ENCODE measurements at regions not wholly inside any gene's neighbourhood (a gene's known extent, or its start where the extent isn't known, plus 50 kb on each side); places are given as distances from the start of the nearest gene placed in this dataset.

DNA sequence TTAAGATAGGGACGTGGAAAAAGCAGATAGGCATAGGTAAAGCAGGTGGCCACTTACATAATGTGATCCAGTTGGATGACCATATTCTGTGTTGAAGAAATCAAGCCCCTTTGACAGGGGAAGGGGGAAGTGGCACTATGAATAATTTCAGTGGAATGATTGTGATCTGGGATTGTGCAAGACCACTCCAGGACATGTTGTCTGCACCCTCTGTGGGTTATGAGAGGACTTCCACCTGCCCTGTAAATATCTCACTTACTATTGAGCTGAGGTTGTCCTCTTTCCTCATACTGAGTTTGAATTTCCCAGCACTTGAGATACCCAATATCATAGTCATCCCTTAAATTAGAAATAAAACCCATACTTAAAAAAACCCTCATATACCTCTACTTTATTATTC is 220.7 kb downstream of the IRS1 start:
- Histone ChIP-seq H3K9ac (ENCODE audit: low read length) (no peak overlapping the region), H3K36me3 (ENCODE audit: control insufficient read depth, insufficient read depth, low read length, severe bottlenecking) (no peaks in the 10 kb centered on the region), H3K9me3 (ENCODE audit: control insufficient read depth, low read length) (no peaks in the 10 kb centered on the region), H3K4me3 (ENCODE audit: low read length) (no peak overlapping the region), H3K4me1 (ENCODE audit: control insufficient read depth, insufficient read depth, low read length) (peaks cover 16% of the 10 kb centered on the region), H3K27me3 (replicated peaks; ENCODE audit: control insufficient read depth, insufficient read depth, low read length) (no peaks in the 10 kb centered on the region)
- DNase-seq (ENCODE audit: low read depth) = peak; percentile 59

DNA sequence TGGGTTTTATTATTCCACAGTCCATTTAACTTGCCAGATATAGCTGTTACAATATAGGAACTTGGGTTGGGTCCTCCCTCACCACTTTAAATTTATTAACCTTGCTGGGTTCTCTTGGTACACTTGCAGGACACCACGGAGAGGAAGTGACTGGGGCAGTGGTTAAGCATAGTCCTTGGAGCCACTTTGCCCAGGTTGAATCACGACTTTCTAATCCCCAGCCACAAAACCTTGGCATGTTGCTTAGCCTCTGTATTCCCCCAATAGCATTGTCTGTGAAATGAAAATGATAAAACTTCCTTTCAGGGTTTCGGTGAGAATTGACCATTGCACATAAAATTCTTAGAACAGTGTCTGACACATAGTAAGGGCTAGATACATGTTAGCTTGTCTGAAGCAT is 221.2 kb downstream of the IRS1 start:
- DNase-seq (ENCODE audit: low read depth) = no peak
- Histone ChIP-seq H3K9me3 (ENCODE audit: control insufficient read depth, low read length) (no peaks in the 10 kb centered on the region), H3K27me3 (replicated peaks; ENCODE audit: control insufficient read depth, insufficient read depth, low read length) (no peaks in the 10 kb centered on the region), H3K36me3 (ENCODE audit: control insufficient read depth, insufficient read depth, low read length, severe bottlenecking) (no peaks in the 10 kb centered on the region), H3K9ac (ENCODE audit: low read length) (no peak overlapping the region), H3K4me3 (ENCODE audit: low read length) (no peak overlapping the region), H3K4me1 (ENCODE audit: control insufficient read depth, insufficient read depth, low read length) (peaks cover 11% of the 10 kb centered on the region)

DNA sequence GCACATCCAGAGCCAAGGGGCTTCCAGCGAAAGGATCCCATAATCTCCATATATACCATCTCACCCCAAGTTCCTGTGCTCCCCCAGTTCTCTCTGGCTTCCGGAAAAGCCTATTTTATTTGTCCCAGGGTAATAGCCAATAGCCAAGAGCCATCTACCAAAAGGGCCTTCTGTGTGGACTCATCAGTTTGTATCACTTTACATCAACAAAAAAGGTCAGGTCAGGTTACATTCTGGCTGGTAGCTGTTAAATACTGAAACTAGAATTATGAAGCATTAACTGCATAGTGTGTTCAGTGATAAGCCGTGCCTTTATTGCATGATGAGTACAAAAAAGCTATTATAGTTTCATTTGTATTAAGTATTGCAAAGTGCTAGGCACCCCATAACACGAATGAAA is 223.7 kb downstream of the IRS1 start:
- Histone ChIP-seq H3K36me3 (ENCODE audit: control insufficient read depth, insufficient read depth, low read length, severe bottlenecking) (no peaks in the 10 kb centered on the region), H3K4me3 (ENCODE audit: low read length) (no peak overlapping the region), H3K9me3 (ENCODE audit: control insufficient read depth, low read length) (no peaks in the 10 kb centered on the region), H3K27me3 (replicated peaks; ENCODE audit: control insufficient read depth, insufficient read depth, low read length) (no peaks in the 10 kb centered on the region), H3K4me1 (ENCODE audit: control insufficient read depth, insufficient read depth, low read length) (peaks cover 6% of the 10 kb centered on the region), H3K9ac (ENCODE audit: low read length) (no peak overlapping the region)
- no peak for DNase-seq (ENCODE audit: low read depth)

DNA sequence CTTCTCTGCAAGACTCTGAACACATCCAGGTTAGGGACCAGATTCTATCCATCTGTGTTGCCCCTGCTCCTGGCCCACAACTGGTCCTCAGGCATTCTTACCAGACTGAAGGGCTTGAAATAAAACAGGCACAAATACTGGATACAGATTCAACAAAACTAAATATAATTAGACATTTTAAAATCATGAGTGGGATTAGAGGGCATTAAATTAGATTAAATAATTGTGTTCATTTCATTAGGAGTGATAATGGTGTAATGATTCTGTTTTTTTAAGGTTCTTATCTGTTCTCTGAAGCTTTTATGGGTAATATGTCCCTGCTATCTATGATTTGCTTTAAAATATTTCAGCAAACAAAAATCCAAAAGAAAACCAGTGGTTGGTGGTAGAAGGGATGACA is 226.5 kb downstream of the IRS1 start:
- no peak for DNase-seq (ENCODE audit: low read depth)
- Histone ChIP-seq H3K4me1 (ENCODE audit: control insufficient read depth, insufficient read depth, low read length) (no peaks in the 10 kb centered on the region), H3K4me3 (ENCODE audit: low read length) (no peak overlapping the region), H3K9me3 (ENCODE audit: control insufficient read depth, low read length) (no peaks in the 10 kb centered on the region), H3K9ac (ENCODE audit: low read length) (no peak overlapping the region), H3K36me3 (ENCODE audit: control insufficient read depth, insufficient read depth, low read length, severe bottlenecking) (no peaks in the 10 kb centered on the region), H3K27me3 (replicated peaks; ENCODE audit: control insufficient read depth, insufficient read depth, low read length) (no peaks in the 10 kb centered on the region)

DNA sequence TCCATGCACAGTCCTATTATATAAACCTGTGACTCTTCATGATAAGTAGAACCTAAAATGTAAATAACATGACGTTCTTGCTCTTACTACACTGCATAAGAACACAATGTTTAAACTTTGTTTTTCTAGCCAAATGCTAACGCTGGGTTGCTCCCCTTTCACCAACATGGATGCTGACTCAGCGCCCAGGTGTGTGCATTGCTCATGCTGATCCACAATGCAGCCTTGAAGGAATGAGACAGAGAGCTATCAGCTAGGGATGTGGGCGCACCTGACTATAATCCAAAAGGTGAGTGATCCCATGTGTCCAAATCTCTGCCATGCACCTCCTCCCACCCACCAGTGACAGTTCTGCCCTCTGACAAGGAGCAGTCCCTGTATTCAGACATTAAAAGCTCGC is 235.0 kb downstream of the IRS1 start:
- no peak for DNase-seq (ENCODE audit: low read depth)
- Histone ChIP-seq H3K4me3 (ENCODE audit: low read length) (no peak overlapping the region), H3K36me3 (ENCODE audit: control insufficient read depth, insufficient read depth, low read length, severe bottlenecking) (no peaks in the 10 kb centered on the region)

DNA sequence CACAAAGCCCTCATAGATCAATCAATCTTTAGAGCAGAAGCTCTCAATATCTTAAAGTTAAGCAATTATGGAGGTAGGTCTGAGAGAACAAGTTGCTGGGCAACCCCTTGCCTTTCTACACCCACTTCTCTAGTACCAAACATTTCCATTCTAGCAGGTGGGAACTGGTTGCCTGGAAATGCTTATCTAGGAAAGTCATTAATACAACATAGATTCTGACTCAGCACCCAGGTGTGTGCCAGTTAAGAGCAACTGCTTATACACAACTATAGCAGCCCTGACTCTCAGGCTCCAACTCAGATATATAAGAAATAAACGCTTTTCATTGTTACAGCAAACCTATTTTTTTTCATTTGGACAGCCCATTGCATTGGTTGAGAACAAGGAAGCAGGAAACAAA is 237.7 kb downstream of the IRS1 start:
- no peaks in the 10 kb centered on the region for H3K4me1 ChIP-seq (ENCODE audit: control insufficient read depth, insufficient read depth, low read length)
- no peak overlapping the region for H3K4me3 ChIP-seq (ENCODE audit: low read length)
- H3K9me3 ChIP-seq (ENCODE audit: control insufficient read depth, low read length) = no peaks in the 10 kb centered on the region
- DNase-seq (ENCODE audit: low read depth) = no peak
- H3K27me3 ChIP-seq (replicated peaks; ENCODE audit: control insufficient read depth, insufficient read depth, low read length) = no peaks in the 10 kb centered on the region
- H3K36me3 ChIP-seq (ENCODE audit: control insufficient read depth, insufficient read depth, low read length, severe bottlenecking) = no peaks in the 10 kb centered on the region
- H3K9ac ChIP-seq (ENCODE audit: low read length) = no peak overlapping the region

More for the DNA sequence above, 235.0 kb downstream of the IRS1 start:
- Histone ChIP-seq H3K9ac (ENCODE audit: low read length) (no peak overlapping the region), H3K9me3 (ENCODE audit: control insufficient read depth, low read length) (no peaks in the 10 kb centered on the region), H3K27me3 (replicated peaks; ENCODE audit: control insufficient read depth, insufficient read depth, low read length) (no peaks in the 10 kb centered on the region), H3K4me1 (ENCODE audit: control insufficient read depth, insufficient read depth, low read length) (no peaks in the 10 kb centered on the region)

DNA sequence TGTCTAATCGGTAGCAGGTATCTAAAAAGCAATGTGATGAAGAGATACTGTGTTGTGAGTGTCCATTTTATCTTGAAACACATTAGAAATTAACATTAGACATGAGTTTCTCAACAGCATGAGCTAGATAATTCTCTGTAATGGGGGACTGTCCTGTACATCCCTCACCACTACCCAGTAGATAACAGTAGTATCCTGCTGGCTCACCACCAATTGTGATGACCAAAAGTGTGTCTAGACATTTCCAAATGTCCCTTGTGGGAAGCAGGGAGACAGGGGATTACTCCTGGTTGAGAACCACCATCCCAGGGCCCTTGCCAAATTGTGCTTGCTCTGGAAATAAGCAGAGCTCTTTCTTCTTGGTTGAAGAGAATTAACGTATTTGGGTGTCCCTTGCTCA is 239.3 kb downstream of the IRS1 start:
- no peaks in the 10 kb centered on the region for H3K27me3 ChIP-seq (replicated peaks; ENCODE audit: control insufficient read depth, insufficient read depth, low read length)

DNA sequence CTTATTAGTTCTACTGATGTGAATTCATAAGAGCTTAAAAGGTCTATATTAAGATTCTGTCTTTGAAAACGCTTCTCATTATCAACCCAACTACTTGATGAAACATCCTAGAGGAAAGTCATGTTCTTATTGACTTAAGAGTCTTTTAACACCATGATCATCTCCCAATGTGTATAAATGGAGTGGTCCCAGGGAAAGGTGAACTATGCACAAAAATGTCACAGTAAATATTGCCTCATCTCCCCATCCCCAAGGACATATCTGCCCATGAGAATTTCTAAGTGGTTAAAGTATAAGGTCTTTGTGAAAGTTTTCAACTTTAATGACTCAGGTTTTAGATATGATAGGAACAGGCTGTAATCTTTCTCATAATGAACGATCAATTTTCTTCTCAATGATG is 240.1 kb downstream of the IRS1 start:
- H3K4me3 ChIP-seq (ENCODE audit: low read length) = no peak overlapping the region
- no peaks in the 10 kb centered on the region for H3K36me3 ChIP-seq (ENCODE audit: control insufficient read depth, insufficient read depth, low read length, severe bottlenecking)
- no peaks in the 10 kb centered on the region for H3K4me1 ChIP-seq (ENCODE audit: control insufficient read depth, insufficient read depth, low read length)
- no peak for DNase-seq (ENCODE audit: low read depth)
- H3K9ac ChIP-seq (ENCODE audit: low read length) = no peak overlapping the region
- H3K9me3 ChIP-seq (ENCODE audit: control insufficient read depth, low read length) = no peaks in the 10 kb centered on the region
- H3K27me3 ChIP-seq (replicated peaks; ENCODE audit: control insufficient read depth, insufficient read depth, low read length) = no peaks in the 10 kb centered on the region

More for the DNA sequence above, 239.3 kb downstream of the IRS1 start:
- no peaks in the 10 kb centered on the region for H3K9me3 ChIP-seq (ENCODE audit: control insufficient read depth, low read length)
- DNase-seq (ENCODE audit: low read depth) = no peak
- H3K9ac ChIP-seq (ENCODE audit: low read length) = no peak overlapping the region
- H3K36me3 ChIP-seq (ENCODE audit: control insufficient read depth, insufficient read depth, low read length, severe bottlenecking) = no peaks in the 10 kb centered on the region
- H3K4me1 ChIP-seq (ENCODE audit: control insufficient read depth, insufficient read depth, low read length) = no peaks in the 10 kb centered on the region
- no peak overlapping the region for H3K4me3 ChIP-seq (ENCODE audit: low read length)

DNA sequence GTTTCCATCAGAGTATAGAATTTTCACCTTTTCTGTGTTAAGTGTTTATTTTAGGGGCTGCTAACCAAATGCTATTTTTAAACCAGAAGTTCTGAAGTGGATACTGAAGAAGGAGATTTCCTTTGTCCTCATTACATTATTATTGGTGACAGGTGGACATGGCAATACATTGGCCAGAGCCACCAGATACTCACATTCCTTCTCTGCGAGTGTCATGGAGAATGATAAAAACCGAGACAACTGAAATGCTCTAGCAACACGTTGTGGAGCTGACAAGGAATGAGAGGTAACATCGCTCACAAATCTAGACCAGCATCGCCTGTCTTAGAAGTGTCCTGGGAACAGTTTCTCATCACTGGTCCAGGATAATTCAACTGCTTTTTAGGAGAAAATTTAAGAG is 241.2 kb downstream of the IRS1 start:
- no peak for DNase-seq (ENCODE audit: low read depth)
- Histone ChIP-seq H3K4me3 (ENCODE audit: low read length) (no peak overlapping the region), H3K27me3 (replicated peaks; ENCODE audit: control insufficient read depth, insufficient read depth, low read length) (no peaks in the 10 kb centered on the region), H3K36me3 (ENCODE audit: control insufficient read depth, insufficient read depth, low read length, severe bottlenecking) (no peaks in the 10 kb centered on the region), H3K9ac (ENCODE audit: low read length) (no peak overlapping the region), H3K4me1 (ENCODE audit: control insufficient read depth, insufficient read depth, low read length) (no peaks in the 10 kb centered on the region), H3K9me3 (ENCODE audit: control insufficient read depth, low read length) (no peaks in the 10 kb centered on the region)

DNA sequence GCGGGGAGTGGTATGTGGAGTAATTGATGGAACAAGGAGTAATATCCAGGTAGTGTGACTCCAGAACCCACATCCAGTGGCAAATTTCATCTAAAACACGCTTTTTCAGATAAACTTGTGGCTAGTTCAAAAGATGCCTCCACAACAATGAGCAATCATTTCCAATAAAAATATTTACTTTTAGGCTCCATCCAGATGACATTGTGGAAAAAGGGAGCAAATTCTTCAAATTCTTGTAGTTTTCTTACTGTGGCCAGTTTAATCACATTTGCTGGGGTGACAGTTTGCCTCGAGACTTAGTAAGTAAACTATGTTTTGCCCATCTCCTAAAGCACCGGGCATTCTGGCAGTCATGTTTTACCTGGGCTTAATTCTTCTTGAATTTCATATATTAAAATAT is 243.6 kb downstream of the IRS1 start:
- H3K4me1 ChIP-seq (ENCODE audit: control insufficient read depth, insufficient read depth, low read length) = no peaks in the 10 kb centered on the region
- H3K27me3 ChIP-seq (replicated peaks; ENCODE audit: control insufficient read depth, insufficient read depth, low read length) = no peaks in the 10 kb centered on the region
- H3K9ac ChIP-seq (ENCODE audit: low read length) = no peak overlapping the region
- DNase-seq (ENCODE audit: low read depth) = no peak
- no peaks in the 10 kb centered on the region for H3K9me3 ChIP-seq (ENCODE audit: control insufficient read depth, low read length)
- H3K4me3 ChIP-seq (ENCODE audit: low read length) = no peak overlapping the region
- H3K36me3 ChIP-seq (ENCODE audit: control insufficient read depth, insufficient read depth, low read length, severe bottlenecking) = no peaks in the 10 kb centered on the region

DNA sequence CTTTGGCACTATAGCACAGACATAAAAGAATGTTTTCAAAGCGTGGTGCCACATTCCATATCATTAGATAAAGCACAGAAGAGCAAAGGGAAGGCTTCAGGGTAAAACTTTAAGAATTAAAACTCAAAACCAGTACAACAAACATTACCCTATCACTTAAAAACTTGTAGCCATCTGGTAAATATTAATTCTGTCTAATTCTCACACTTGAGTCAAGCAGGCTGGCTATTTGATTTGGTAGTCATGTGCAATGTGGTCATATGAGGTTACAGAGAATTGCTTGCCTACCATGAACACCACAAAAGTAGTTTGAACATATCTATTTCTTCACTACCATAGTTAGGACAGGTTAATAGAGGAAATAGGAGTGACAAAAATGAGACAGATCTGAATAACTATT is 244.9 kb downstream of the IRS1 start:
- H3K27me3 ChIP-seq (replicated peaks; ENCODE audit: control insufficient read depth, insufficient read depth, low read length) = no peaks in the 10 kb centered on the region
- no peaks in the 10 kb centered on the region for H3K9me3 ChIP-seq (ENCODE audit: control insufficient read depth, low read length)
- no peaks in the 10 kb centered on the region for H3K4me1 ChIP-seq (ENCODE audit: control insufficient read depth, insufficient read depth, low read length)
- H3K9ac ChIP-seq (ENCODE audit: low read length) = no peak overlapping the region
- H3K4me3 ChIP-seq (ENCODE audit: low read length) = no peak overlapping the region
- DNase-seq (ENCODE audit: low read depth) = peak; percentile 12
- H3K36me3 ChIP-seq (ENCODE audit: control insufficient read depth, insufficient read depth, low read length, severe bottlenecking) = no peaks in the 10 kb centered on the region

DNA sequence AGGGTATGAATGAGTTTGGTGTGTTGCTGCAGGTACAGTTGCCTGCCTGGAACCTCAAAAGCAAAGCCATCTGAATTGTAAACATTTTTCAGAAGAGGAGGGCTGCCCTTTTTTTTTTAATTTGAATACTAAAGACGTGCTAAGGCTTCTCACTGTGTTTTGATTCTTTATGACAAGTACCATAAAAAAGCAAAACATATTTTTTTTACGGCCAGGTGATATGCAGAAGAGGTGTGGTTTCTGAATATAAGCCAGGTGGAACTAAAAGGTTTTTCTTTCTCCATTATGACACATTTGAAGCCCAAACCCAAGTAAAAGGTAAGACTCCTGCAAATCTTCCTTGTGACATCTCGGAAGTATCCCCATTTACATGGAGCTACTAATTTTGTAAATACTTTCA is 246.3 kb downstream of the IRS1 start:
- no peaks in the 10 kb centered on the region for H3K9me3 ChIP-seq (ENCODE audit: control insufficient read depth, low read length)
- no peak overlapping the region for H3K4me3 ChIP-seq (ENCODE audit: low read length)
- peaks cover 4% of the 10 kb centered on the region for H3K4me1 ChIP-seq (ENCODE audit: control insufficient read depth, insufficient read depth, low read length)
- H3K27me3 ChIP-seq (replicated peaks; ENCODE audit: control insufficient read depth, insufficient read depth, low read length) = no peaks in the 10 kb centered on the region
- H3K9ac ChIP-seq (ENCODE audit: low read length) = no peak overlapping the region
- no peaks in the 10 kb centered on the region for H3K36me3 ChIP-seq (ENCODE audit: control insufficient read depth, insufficient read depth, low read length, severe bottlenecking)
- no peak for DNase-seq (ENCODE audit: low read depth)
